KMS-11 (cell line): ENCODE measurements at regions not wholly inside any gene's neighbourhood (a gene's known extent, or its start where the extent isn't known, plus 50 kb on each side); places are given as distances from the start of the nearest gene placed in this dataset.

Source experiments
- H2AFZ ChIP-seq: fragments of 200-600 bp; sonication (generic); 2 replicates; pipeline ENCODE4 v1.6.1; 2016; ENCODE audit warnings: antibody characterized with exemption, mixed run types, low read depth
- H3K27ac ChIP-seq: fragments of 200-600 bp; sonication (generic); 2 replicates; pipeline ENCODE4 v1.6.1; 2016; ENCODE audit warnings: mild to moderate bottlenecking, mixed run types
- H3K27me3 ChIP-seq: fragments of 200-600 bp; sonication (generic); 2 replicates; pipeline ENCODE4 v1.6.1; 2017; ENCODE audit warnings: mild to moderate bottlenecking, low read depth, mixed run types, moderate library complexity; ENCODE audit not compliant: insufficient read depth
- H3K36me3 ChIP-seq: fragments of 200-600 bp; sonication (generic); 2 replicates; pipeline ENCODE4 v1.6.1; 2017; ENCODE audit warnings: mild to moderate bottlenecking, mixed run types; ENCODE audit not compliant: insufficient read depth
- H3K4me1 ChIP-seq: fragments of 200-600 bp; sonication (generic); 2 replicates; pipeline ENCODE4 v1.6.1; 2016; ENCODE audit warnings: mild to moderate bottlenecking, low read depth, mixed run types; ENCODE audit not compliant: poor library complexity, severe bottlenecking
- H3K4me2 ChIP-seq: fragments of 200-600 bp; sonication (generic); 2 replicates; pipeline ENCODE4 v1.7.0; 2016; ENCODE audit warnings: mild to moderate bottlenecking, mixed run types
- H3K4me3 ChIP-seq: fragments of 200-600 bp; sonication (generic); IDR thresholded peaks from 2 replicates; pipeline ENCODE4 v1.6.1; 2017; ENCODE audit warnings: low read depth, low read length, mixed read lengths; ENCODE audit not compliant: insufficient read depth
- H3K79me2 ChIP-seq: fragments of 200-600 bp; sonication (generic); 2 replicates; pipeline ENCODE4 v1.6.1; 2016; ENCODE audit warnings: low read depth, mixed run types; ENCODE audit not compliant: insufficient read depth
- H3K9ac ChIP-seq: fragments of 200-600 bp; sonication (generic); 2 replicates; pipeline ENCODE4 v1.6.1; 2016; ENCODE audit warnings: mild to moderate bottlenecking, mixed run types
- H4K20me1 ChIP-seq: fragments of 200-600 bp; sonication (generic); 2 replicates; pipeline ENCODE4 v1.6.1; 2016; ENCODE audit warnings: mild to moderate bottlenecking, mixed run types; ENCODE audit not compliant: insufficient read depth
- TF ChIP-seq, protein P1 (sequence below): fragments of 200-600 bp; sonication (generic); conservative IDR thresholded peaks from 2 replicates; pipeline ENCODE4 v1.6.1; 2017; ENCODE audit warnings: low read depth, mild to moderate bottlenecking, antibody characterized with exemption, low read length, moderate library complexity, mixed read lengths

DNA sequence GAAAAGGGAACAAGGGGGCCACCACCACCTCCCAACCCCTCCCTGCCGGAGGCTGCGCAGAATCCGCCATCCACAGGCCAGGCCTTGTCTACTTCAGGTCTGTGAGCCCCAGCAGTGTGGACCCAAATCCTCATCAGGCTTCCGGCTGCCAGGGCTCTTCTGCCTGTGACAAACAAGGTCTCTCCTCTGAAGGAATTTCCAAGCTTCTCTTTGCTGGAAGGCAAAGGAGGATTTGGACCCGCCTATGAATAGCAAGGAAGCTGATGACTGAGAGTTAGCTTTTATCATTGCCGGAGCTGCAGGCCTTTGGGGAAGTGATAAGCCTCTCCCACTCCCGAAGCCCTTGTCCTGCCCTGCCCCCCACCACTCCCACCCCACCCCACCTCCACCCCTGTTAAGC lies 93.7 kb upstream of the SH3BP4 start:
- Histone ChIP-seq H2AFZ (no peak overlapping the region), H3K79me2 (no peaks in the 10 kb centered on the region), H3K27me3 (no peaks in the 10 kb centered on the region), H4K20me1 (no peaks in the 10 kb centered on the region), H3K4me1 (no peaks in the 10 kb centered on the region), H3K4me3 (no peak overlapping the region), H3K36me3 (no peaks in the 10 kb centered on the region), H3K27ac (no peak overlapping the region), H3K4me2 (no peak overlapping the region), H3K9ac (no peak overlapping the region)
- TF ChIP-seq, protein P1, sequence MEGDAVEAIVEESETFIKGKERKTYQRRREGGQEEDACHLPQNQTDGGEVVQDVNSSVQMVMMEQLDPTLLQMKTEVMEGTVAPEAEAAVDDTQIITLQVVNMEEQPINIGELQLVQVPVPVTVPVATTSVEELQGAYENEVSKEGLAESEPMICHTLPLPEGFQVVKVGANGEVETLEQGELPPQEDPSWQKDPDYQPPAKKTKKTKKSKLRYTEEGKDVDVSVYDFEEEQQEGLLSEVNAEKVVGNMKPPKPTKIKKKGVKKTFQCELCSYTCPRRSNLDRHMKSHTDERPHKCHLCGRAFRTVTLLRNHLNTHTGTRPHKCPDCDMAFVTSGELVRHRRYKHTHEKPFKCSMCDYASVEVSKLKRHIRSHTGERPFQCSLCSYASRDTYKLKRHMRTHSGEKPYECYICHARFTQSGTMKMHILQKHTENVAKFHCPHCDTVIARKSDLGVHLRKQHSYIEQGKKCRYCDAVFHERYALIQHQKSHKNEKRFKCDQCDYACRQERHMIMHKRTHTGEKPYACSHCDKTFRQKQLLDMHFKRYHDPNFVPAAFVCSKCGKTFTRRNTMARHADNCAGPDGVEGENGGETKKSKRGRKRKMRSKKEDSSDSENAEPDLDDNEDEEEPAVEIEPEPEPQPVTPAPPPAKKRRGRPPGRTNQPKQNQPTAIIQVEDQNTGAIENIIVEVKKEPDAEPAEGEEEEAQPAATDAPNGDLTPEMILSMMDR, result no peak

DNA sequence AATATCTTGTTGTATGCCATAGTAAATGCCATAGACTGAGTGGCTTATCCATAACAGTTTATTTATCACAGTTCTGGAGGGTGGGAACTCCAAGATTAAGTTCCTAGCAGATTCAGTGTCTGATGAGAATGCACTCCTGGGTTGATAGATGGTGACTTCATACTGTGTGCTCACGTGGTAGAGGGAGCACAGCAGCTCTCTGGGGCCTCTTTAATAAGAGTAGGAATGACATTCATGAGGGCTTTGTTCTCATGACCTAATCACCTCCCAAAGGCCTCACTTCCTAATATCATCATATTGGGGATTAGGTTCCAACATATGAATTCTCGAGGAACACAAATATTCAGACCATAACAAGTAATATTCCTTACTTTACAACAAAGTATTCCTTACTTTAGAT lies 98.1 kb upstream of the SH3BP4 start:
- Histone ChIP-seq H3K4me3 (no peak overlapping the region), H3K4me2 (no peak overlapping the region), H3K4me1 (no peaks in the 10 kb centered on the region), H3K9ac (no peak overlapping the region), H3K79me2 (no peaks in the 10 kb centered on the region), H3K36me3 (no peaks in the 10 kb centered on the region), H3K27ac (no peak overlapping the region), H3K27me3 (no peaks in the 10 kb centered on the region), H2AFZ (no peak overlapping the region), H4K20me1 (no peaks in the 10 kb centered on the region)
- TF ChIP-seq, protein P1, result no peak

- Histone ChIP-seq H2AFZ (no peak overlapping the region), H3K27ac (no peak overlapping the region), H3K4me3 (no peak overlapping the region), H3K4me1 (no peaks in the 10 kb centered on the region), H3K36me3 (no peaks in the 10 kb centered on the region), H4K20me1 (no peaks in the 10 kb centered on the region), H3K4me2 (no peak overlapping the region), H3K79me2 (no peaks in the 10 kb centered on the region), H3K9ac (no peak overlapping the region), H3K27me3 (no peaks in the 10 kb centered on the region)
- TF ChIP-seq, protein P1, result no peak
Observed at GRCh38 chr2:234852941-234853340, 98.9 kb upstream of the SH3BP4 start.

DNA sequence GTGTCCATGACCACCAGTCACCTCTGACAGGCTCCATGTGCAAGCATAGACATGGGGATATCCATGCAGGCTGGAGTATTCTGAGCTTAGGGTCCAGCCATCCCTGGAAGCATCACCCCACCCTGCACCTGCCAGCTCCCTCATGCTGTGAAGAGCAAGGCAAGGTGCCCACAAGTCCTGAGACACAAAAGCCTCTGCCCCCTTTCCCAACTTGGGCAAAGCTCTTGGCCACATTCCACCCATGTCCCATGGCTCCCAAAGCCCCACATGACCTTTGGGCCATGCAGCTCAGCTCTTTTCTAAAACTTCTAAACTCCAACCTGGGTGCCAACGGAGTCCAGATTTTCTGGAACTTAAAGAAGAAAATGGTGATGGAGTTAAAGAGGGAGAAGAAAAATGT lies 99.8 kb upstream of the SH3BP4 start:
- TF ChIP-seq, protein P1, result no peak
- no peak overlapping the region for H3K27ac ChIP-seq
- H3K4me2 ChIP-seq, result no peak overlapping the region
- no peak overlapping the region for H2AFZ ChIP-seq
- H3K4me3 ChIP-seq, result no peak overlapping the region
- no peak overlapping the region for H3K9ac ChIP-seq
- H3K4me1 ChIP-seq, result no peaks in the 10 kb centered on the region
- H3K27me3 ChIP-seq, result no peaks in the 10 kb centered on the region
- H4K20me1 ChIP-seq, result no peaks in the 10 kb centered on the region
- H3K36me3 ChIP-seq, result no peaks in the 10 kb centered on the region
- no peaks in the 10 kb centered on the region for H3K79me2 ChIP-seq

- H3K27ac ChIP-seq, result no peak overlapping the region
- no peak overlapping the region for H2AFZ ChIP-seq
- H3K4me2 ChIP-seq, result no peak overlapping the region
- H3K79me2 ChIP-seq, result no peaks in the 10 kb centered on the region
- H3K36me3 ChIP-seq, result no peaks in the 10 kb centered on the region
- no peaks in the 10 kb centered on the region for H4K20me1 ChIP-seq
- H3K27me3 ChIP-seq, result no peaks in the 10 kb centered on the region
- TF ChIP-seq, protein P1, result no peak
- no peak overlapping the region for H3K9ac ChIP-seq
- H3K4me3 ChIP-seq, result no peak overlapping the region
- no peaks in the 10 kb centered on the region for H3K4me1 ChIP-seq
Observed at GRCh38 chr2:234851451-234851850, 100.4 kb upstream of the SH3BP4 start.
